HAP-1 (cell line): ENCODE measurements at regions not wholly inside any gene's neighbourhood (a gene's known extent, or its start where the extent isn't known, plus 50 kb on each side); places are given as distances from the start of the nearest gene placed in this dataset.

ENCODE experiments used
- DNase-seq, 2 experiments: peaks; one replicate each; pipeline ENCODE4 v3.0.0-alpha.2; 2016 to 2020; ENCODE audit warnings: low spot score in 2 of 2
- H3K27me3 ChIP-seq: fragments of 250-450 bp; sonication (Bioruptor Pico); 2 replicates; pipeline ENCODE4 v1.5.1; 2020; ENCODE audit warnings: low read depth, mild to moderate bottlenecking, moderate library complexity
- H3K36me3 ChIP-seq: fragments of 250-450 bp; sonication (Bioruptor Pico); replicated peaks from 2 replicates; pipeline ENCODE4 v1.5.1; 2020; ENCODE audit warnings: mild to moderate bottlenecking
- H3K4me1 ChIP-seq: fragments of 250-450 bp; sonication (Bioruptor Pico); 2 replicates; pipeline ENCODE4 v1.5.1; 2020; ENCODE audit warnings: mild to moderate bottlenecking
- H3K4me3 ChIP-seq: fragments of 250-450 bp; sonication (Bioruptor Pico); 2 replicates; pipeline ENCODE4 v1.5.1; 2020; ENCODE audit warnings: mild to moderate bottlenecking, moderate library complexity
- H3K9me3 ChIP-seq: fragments of 250-450 bp; sonication (Bioruptor Pico); 2 replicates; pipeline ENCODE4 v1.5.1; 2020; ENCODE audit warnings: mild to moderate bottlenecking, moderate library complexity
- in situ Hi-C: fragments of 300-500 bp; cut with MboI; formaldehyde crosslinking; loops from 3 replicates; pipeline ENCODE4 v1.14.3; 2020; ENCODE audit warnings: low sequenced_read_pairs, inconsistent platforms, mixed read lengths

GRCh38 chr2:149849136-149849535 lies 261.6 kb upstream of the MMADHC start:
- H3K27me3 ChIP-seq, result no peaks in the 10 kb centered on the region
- H3K4me1 ChIP-seq, result no peaks in the 10 kb centered on the region
- H3K4me3 ChIP-seq, result no peak overlapping the region
- DNase-seq, result no peak
- no peaks in the 10 kb centered on the region for H3K36me3 ChIP-seq
- in situ Hi-C loops, result no loop called here
- H3K9me3 ChIP-seq, result no peaks in the 10 kb centered on the region

DNA sequence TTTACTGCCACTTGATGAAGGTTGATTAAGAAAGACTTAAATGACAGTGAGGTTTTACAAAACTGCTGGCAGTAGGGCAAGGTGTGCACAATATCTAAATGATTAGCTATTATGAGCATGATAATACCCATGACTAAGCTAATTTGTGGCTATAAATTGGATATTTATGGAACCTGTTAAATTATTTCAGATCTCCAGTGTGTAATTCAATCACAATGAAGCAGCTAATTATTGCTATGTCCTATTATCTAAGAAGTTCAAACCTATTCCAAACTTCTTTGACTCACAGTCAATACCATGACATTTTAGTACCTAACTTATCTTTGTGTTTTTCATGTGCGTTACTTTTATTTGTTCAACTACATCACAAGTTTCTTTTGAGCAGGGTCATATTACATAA lies 253.8 kb upstream of the MMADHC start:
- H3K27me3 ChIP-seq, result no peaks in the 10 kb centered on the region
- H3K9me3 ChIP-seq, result 0 out of 2 replicates have a peak, but pooled peaks cover 2% of the 10 kb centered on the region
- no peak overlapping the region for H3K4me3 ChIP-seq
- no peaks in the 10 kb centered on the region for H3K4me1 ChIP-seq
- no peak for DNase-seq
- in situ Hi-C loops, result no loop called here
- H3K36me3 ChIP-seq, result no peaks in the 10 kb centered on the region

DNA sequence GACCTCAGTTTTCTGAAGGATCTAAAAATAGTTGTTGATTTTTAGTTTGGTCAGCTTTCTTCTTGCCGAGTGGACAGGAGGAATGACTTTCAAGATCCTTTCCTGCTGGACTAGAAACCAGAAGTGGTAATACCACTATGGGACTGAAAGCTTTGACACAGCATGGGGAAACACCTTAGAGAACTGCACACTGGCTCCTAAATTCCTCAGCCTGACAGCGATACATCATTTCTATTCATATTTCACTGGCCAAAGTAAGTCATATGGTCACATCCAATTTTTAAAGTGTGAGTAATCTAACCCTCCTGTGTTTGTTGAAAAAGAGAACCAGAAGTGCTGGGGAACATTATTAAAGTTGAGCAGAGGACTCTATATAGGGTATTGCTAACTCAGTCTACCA lies 244.7 kb upstream of the MMADHC start:
- Histone ChIP-seq H3K4me1 (no peaks in the 10 kb centered on the region), H3K36me3 (no peaks in the 10 kb centered on the region), H3K4me3 (no peak overlapping the region), H3K9me3 (0 out of 2 replicates have a peak, but pooled peaks cover 1% of the 10 kb centered on the region), H3K27me3 (no peaks in the 10 kb centered on the region)
- no peak for DNase-seq
- in situ Hi-C loops, result no loop called here

- Histone ChIP-seq H3K4me1 (no peaks in the 10 kb centered on the region), H3K36me3 (no peaks in the 10 kb centered on the region), H3K27me3 (no peaks in the 10 kb centered on the region), H3K9me3 (no peaks in the 10 kb centered on the region), H3K4me3 (no peak overlapping the region)
- DNase-seq, result no peak
- in situ Hi-C loops, result no loop called here
These were observed 241.1 kb upstream of the MMADHC start for GRCh38 chr2:149828520-149829210.

DNA sequence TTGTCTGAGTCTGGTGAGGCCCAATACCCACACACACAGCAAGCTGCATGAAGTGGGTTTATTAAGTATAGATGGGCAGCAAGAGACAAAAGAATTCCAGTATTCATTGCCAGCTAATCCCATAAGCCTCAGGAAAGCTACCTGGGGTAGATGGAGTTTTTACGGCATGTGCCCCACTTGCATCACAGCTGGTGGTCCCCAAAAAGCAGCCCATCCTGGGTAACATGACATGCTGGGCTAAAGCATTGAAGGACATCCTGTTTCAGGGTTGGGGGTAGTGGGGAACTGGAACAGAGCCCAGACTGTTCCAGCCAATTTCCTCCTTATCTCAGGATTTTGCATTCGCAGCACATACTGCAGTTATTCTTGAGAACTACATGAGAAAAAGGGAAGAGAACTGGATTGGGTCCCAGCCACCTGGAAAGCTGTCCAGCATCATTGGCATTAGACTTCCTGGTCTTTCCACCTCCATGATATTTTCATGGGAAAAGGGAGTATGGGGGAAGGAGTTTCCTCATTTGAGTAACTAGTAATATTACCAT lies 240.1 kb upstream of the MMADHC start:
- Histone ChIP-seq H3K36me3 (no peaks in the 10 kb centered on the region), H3K4me1 (no peaks in the 10 kb centered on the region), H3K4me3 (no peak overlapping the region), H3K27me3 (no peaks in the 10 kb centered on the region), H3K9me3 (no peaks in the 10 kb centered on the region)
- in situ Hi-C loops, result no loop called here
- no peak for DNase-seq

DNA sequence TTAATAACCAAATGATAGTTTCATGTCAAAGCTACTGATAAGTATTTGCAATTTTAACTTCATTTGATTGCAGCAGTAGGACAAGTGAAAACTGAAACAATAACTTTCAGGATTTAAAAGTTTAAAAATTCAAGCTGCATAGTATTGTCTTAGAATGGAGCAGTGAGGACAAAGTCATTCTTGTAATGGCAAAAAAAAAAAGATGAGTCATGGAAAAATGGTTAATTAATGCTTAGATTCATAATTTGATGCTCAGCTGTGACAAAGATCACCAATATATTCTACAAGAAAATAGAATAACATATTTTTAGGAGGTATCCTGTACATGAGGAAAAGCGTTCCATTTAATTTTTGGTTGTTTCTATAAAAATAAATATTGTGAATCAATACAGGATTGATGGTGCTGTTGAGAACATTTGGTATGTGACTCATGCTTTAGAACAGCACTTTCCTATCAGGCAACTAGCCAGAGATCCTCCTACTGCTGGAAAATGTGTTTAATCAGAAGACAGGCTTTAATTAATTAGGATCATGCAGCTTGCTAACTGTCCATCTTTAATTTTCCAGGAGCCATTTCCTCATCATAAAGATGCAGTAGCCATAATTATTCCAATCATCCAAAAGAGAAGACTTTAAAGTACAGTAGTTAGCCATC lies 239.0 kb upstream of the MMADHC start:
- no peaks in the 10 kb centered on the region for H3K27me3 ChIP-seq
- no peaks in the 10 kb centered on the region for H3K36me3 ChIP-seq
- no peak overlapping the region for H3K4me3 ChIP-seq
- H3K9me3 ChIP-seq, result no peaks in the 10 kb centered on the region
- H3K4me1 ChIP-seq, result no peaks in the 10 kb centered on the region
- no peak for DNase-seq
- in situ Hi-C loops, result no loop called here

DNA sequence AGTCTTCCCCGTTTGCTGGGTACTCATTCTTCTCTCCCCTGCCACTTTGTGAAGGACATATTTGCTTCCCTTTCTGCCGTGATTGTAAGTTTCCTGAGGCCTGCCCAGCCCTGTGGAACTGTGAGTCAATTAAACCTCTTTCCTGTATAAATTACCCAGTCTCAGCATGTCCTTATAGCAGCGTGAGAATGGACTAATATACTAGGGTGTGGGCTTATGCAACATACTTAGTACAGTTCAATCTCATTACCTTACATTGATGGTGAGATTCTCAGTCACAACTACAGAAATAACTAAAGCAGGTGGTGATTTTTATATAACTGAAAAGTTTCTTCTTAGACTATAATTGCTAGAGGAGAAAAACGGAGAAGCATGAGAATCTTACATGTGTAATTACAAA lies 237.9 kb upstream of the MMADHC start:
- in situ Hi-C loops, result no loop called here
- Histone ChIP-seq H3K9me3 (no peaks in the 10 kb centered on the region), H3K27me3 (no peaks in the 10 kb centered on the region), H3K36me3 (no peaks in the 10 kb centered on the region), H3K4me3 (no peak overlapping the region), H3K4me1 (no peaks in the 10 kb centered on the region)
- no peak for DNase-seq

- Histone ChIP-seq H3K9me3 (no peaks in the 10 kb centered on the region), H3K4me3 (no peak overlapping the region), H3K36me3 (no peaks in the 10 kb centered on the region), H3K4me1 (no peaks in the 10 kb centered on the region), H3K27me3 (no peaks in the 10 kb centered on the region)
- in situ Hi-C loops, result no loop called here
- DNase-seq, result no peak
These were observed 236.6 kb upstream of the MMADHC start for GRCh38 chr2:149824136-149824535.

DNA sequence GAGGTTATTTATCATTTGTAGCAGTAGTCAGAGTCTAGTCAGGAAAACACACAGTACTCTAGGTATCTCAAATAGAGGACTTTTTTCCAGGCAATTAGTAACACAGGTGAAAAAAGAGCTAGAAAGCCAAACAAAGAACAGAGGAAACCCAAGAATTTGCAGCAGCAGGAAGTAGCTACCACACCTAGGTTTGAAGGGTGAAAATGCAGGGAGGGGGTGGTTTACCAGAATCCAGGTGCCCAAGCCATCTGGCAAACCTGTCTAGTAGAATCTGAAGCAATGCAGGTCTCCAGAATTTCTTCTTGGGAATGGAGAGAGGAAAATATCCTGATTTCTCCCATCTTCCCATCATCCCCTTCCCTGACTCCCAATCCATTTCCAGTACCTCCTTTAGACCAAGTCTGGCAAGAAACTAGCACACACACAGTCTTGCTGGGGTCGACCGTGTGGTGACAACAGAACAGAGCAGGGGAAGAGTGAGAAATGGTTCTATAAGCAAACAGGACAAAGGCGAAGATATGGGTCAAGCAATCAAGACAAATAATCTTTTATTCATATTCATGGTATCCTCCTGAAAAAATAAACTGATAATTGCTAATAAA lies 231.9 kb upstream of the MMADHC start:
- no peaks in the 10 kb centered on the region for H3K27me3 ChIP-seq
- no peaks in the 10 kb centered on the region for H3K36me3 ChIP-seq
- H3K9me3 ChIP-seq, result no peaks in the 10 kb centered on the region
- no peak for DNase-seq
- no peak overlapping the region for H3K4me3 ChIP-seq
- in situ Hi-C loops, result no loop called here
- no peaks in the 10 kb centered on the region for H3K4me1 ChIP-seq

- H3K36me3 ChIP-seq, result no peaks in the 10 kb centered on the region
- H3K9me3 ChIP-seq, result no peaks in the 10 kb centered on the region
- H3K4me3 ChIP-seq, result no peak overlapping the region
- no peak for DNase-seq
- no peaks in the 10 kb centered on the region for H3K4me1 ChIP-seq
- no peaks in the 10 kb centered on the region for H3K27me3 ChIP-seq
- in situ Hi-C loops, result no loop called here
These were observed 229.4 kb upstream of the MMADHC start for GRCh38 chr2:149816756-149817551.

- Histone ChIP-seq H3K4me3 (no peak overlapping the region), H3K36me3 (no peaks in the 10 kb centered on the region), H3K4me1 (no peaks in the 10 kb centered on the region), H3K9me3 (no peaks in the 10 kb centered on the region), H3K27me3 (no peaks in the 10 kb centered on the region)
- DNase-seq, result no peak
- in situ Hi-C loops, result no loop called here
These were observed 228.4 kb upstream of the MMADHC start for GRCh38 chr2:149815941-149816340.

DNA sequence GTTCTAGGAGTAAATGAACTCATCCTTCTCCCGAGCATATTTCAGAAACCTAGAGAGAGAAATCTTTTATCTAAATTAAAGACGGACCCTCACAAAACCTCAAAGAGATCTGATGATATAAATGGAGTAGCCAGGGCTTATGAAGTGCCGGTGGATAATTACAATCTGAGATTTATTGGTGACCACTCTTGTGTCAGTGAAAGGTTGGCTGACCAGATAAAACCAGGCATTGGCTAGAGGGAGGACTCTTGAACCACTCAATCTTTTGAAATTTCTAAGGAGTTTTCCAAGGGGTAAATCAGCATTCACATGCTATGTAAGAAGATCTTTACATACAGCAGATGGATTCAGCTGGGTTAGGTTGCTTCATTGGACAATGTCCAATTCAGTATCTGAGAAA lies 227.3 kb upstream of the MMADHC start:
- no peak overlapping the region for H3K4me3 ChIP-seq
- in situ Hi-C loops, result no loop called here

DNA sequence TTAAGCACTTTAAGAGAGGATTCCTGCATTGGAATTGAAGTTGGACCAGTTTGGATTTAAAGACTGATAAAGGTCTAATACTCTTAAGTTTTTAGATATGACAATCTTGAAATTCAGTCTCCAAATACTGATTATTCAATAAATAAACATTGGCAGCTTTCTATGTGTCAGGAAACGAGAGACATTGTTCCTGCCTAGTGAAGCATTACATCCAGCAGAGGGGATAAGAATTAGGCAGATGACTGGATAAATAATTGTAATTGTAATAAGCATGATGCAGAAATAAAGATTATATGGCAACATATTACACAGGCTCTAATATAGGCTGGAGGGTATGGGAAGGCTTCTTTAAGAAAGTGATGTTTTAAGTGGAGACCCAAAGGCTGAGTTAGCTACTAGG lies 226.5 kb upstream of the MMADHC start:
- in situ Hi-C loops, result no loop called here
- no peak overlapping the region for H3K4me3 ChIP-seq
- H3K27me3 ChIP-seq, result no peaks in the 10 kb centered on the region
- no peaks in the 10 kb centered on the region for H3K9me3 ChIP-seq
- no peaks in the 10 kb centered on the region for H3K4me1 ChIP-seq
- DNase-seq, result no peak
- no peaks in the 10 kb centered on the region for H3K36me3 ChIP-seq

More for the DNA sequence above, 227.3 kb upstream of the MMADHC start:
- H3K4me1 ChIP-seq, result no peaks in the 10 kb centered on the region
- H3K36me3 ChIP-seq, result no peaks in the 10 kb centered on the region
- H3K27me3 ChIP-seq, result no peaks in the 10 kb centered on the region
- H3K9me3 ChIP-seq, result no peaks in the 10 kb centered on the region
- no peak for DNase-seq
